NCI-H2029 (cell line): ENCODE measurements at regions not wholly inside any gene's neighbourhood (a gene's known extent, or its start where the extent isn't known, plus 50 kb on each side); places are given as distances from the start of the nearest gene placed in this dataset.

Experiments
- DNase-seq: peaks from one replicate; lab custom pipeline; 2025; lab: John Stamatoyannopoulos, UW

GRCh38 chr9:16314476-16314875 lies 556.0 kb downstream of the BNC2 start:
- DNase-seq: no peak

GRCh38 chr9:16315720-16316119 lies 554.8 kb downstream of the BNC2 start:
- DNase-seq: no peak

GRCh38 chr9:16316456-16316855 lies 554.0 kb downstream of the BNC2 start:
- no peak for DNase-seq

DNA sequence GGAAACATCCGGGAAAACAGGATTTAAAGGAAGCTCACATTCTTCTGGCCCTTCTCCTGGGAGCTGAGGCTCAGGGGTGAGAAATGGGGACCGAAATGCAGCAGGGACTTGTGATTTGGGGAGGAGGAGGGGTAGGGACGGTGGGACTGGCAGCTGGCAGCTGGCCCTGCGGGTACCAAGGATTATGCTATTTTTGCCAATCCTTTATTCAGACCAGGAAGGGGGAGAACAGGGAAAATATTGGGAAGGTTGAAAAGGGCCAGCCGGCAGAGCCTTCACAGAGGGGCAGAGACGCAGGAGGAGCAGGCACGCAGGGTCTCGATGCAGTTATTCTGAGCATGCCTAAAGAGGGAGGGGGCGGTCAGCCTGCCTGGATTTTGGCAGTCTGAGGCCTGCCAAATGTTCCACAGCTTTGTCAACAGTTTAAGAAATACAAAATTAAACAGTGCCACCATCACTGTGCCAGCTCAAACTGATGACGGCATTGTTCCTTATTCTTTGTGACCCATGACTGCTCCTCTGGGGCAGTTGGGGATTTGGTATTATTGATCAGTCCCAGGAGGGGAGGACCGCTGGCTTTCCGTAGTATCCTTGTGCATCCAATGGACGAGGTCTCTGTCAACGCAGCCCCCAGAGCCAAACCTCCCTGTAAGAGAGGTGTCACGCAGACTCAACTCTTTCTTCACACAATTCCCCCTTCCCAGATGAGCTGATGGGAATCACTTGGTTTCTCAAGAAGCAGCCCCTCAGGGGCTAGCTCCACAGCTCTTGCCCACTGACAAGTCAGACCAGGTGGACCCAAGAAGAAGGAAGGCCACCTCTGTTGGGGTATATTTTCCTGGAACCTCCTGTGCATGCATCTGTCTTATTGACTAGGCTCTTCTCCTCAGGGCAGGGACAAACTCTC lies 553.3 kb downstream of the BNC2 start:
- no peak for DNase-seq

DNA sequence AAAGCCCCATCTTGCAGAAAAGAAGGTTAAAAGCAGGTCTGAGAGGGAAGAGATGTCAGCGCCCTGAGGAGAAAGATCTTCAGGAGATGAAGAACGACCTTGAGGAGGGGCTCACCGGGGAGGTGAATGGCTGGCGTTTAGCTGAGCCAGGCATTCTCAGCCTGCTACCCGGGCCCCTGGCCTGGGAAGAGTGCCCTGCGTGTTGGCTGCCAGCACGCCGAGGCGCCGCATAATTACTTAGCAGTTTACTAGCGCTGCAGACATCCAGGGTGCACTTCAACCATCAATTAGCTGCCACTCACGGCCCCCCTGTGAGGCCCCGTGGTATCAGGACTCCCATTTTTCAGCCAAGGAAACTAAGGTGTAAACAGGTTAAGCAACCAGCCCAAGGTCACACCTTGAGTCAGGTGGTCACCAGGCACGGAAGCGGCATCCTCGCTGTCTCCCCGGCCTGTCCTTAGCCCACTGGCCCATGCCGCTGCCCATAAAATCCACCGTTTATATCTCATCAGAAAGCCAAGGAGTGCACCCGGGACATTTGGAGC lies 551.9 kb downstream of the BNC2 start:
- no peak for DNase-seq

DNA sequence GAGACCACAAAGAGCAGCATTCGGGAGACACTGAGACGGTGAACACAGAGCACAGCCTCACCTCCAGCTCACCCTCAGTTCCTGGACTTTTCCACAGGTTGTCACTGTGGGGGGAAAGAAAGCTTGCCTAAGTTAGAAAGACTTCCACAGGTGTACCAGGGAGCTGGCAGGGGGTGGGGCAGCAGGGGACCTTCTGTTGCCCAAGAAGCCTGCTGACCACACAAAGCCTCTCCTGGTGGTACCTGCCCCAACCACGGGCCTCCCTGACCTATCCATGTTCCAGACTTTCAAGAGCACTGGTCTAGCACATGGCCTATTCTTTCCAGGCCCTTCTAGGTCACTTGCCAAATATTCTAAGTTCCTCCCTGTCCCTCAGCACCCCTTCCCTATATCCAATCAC lies 550.8 kb downstream of the BNC2 start:
- DNase-seq: no peak

DNA sequence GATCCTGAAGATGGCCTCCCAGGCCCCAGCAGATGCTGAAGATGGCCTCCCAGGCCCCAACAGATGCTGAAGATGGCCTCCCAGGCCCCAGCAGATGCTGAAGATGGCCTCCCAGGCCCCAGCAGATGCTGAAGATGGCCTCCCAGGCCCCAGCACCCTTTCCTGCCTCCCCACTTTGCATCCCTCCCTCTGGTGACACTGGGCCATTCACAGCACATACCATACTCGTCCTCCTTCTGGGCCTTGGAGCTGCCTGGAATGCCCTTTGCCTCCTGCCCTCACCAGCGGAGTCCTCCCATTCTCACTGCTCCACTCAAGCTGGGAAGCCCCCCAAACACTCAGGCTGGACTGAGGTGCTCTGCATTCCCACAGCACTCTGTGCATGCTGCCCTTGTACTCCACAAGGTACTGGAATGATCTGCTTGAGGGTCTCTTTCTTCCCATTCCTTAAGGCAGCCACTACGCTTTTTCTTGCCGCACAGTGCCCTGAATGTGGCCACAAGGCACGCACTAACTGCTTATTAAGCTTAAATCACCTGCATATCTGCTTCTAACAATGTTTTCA lies 550.0 kb downstream of the BNC2 start:
- DNase-seq: no peak

DNA sequence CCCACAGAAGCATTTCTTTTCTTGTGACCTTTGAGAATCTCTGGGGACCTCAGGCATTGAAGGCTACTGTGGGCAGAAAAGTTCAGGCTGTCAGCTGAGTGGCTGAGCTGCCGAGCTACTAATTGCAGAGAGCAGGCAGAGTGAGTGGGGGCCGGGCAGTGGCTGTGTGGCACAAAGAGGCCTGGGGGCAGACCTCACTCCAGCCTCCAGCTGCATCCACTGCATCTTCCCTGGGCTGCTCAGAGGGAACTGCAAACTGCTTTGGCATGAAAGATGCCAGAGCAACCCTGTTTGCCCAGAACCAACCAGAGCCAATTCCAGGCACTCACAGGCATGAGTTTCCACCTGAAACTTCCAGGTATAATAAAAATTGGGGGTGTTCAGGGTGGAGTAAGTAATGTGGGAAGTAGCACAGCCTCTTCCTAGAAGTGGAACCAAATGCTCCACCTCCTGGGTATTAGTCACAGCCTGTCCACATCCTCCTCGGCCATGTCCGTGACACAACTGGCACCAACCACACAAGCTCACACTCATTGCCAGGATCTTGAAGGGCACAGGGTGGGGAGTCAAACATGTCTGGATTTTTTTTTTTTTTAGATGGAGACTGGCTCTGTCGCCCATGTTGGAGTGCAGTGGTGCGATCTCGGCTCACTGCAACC lies 548.9 kb downstream of the BNC2 start:
- DNase-seq: no peak

GRCh38 chr9:16322849-16323248 lies 547.6 kb downstream of the BNC2 start:
- no peak for DNase-seq

DNA sequence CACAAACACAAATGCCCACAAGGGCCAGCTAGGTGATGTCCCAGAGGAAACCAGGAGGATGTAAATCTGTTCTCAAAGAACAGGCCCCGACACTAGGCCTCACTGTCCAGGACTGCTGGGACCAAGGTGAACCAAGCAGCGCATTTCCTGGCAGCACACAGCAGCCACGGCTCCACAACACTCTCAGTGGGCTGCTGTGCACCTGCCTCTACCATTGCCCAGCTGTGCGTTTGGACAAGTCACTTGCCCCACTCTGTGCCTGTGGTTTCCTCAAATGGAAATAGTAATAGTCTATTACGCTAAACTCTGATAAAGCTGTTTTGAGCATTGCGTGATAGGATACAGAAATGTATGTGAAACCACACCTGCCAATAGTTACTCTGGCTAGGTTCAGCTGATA lies 544.5 kb downstream of the BNC2 start:
- no peak for DNase-seq

GRCh38 chr9:16328349-16328748 lies 542.1 kb downstream of the BNC2 start:
- DNase-seq: no peak

DNA sequence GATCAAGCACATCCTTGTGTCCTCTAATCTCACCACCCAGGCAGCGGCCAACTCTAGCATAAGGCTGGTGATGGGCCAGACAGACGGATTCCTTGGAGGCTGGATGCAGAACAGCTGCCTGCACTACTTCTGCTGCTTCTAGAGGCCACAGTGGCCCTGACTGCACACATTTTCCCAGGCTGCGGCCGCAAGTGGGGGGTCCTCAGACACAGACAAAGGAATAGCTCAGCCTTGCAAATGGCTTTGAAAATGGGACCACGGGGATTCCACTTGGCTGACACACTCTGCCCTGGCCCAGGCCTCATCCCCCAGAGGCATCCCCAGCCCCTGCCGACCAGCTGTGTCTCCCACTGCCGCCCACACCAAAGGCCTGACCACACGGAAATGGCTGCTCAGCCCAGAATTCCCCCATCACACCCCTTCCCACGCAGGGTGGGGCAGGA lies 540.8 kb downstream of the BNC2 start:
- DNase-seq: no peak

DNA sequence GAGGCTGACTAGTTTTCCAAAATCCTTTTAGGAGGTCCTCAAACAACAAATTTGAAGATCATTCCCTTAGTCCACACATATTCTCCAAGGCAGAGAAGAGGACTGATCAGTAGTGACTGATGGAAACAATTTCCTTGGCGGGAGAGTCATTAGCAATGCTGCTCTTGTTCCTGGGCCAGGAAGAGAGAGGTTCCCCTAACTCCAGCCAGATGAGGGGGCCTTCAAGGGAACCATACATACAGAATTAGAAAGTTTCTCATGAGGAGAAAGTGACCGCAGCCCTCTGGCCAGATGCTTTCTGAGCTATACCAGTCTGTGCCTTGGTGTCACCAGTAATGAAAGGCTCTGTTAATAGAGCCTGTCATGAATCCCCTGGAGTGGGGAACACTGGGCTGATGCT lies 539.4 kb downstream of the BNC2 start:
- DNase-seq: no peak

GRCh38 chr9:16331527-16331926 lies 538.9 kb downstream of the BNC2 start:
- no peak for DNase-seq

DNA sequence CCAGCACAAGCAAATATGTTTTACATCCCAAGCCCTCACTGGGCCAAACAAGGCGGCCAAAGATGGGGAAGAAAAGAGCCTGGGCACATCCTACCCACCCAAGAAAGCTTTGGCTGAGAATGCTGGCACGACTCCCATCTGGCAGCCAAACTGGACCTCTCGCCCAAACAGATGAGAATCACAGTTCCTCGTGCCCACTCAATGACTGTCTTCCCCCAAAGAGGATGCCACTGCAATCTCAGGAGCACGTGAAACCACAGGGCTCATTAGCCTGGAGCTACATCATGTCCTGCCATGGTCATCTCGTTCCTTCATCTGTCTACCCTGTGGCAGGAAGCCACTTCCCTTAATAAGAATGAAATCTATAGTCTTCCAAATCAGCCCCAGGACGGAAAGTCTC lies 536.8 kb downstream of the BNC2 start:
- no peak for DNase-seq

- no peak for DNase-seq
Measured at GRCh38 chr9:16335788-16336580, 534.5 kb downstream of the BNC2 start.

DNA sequence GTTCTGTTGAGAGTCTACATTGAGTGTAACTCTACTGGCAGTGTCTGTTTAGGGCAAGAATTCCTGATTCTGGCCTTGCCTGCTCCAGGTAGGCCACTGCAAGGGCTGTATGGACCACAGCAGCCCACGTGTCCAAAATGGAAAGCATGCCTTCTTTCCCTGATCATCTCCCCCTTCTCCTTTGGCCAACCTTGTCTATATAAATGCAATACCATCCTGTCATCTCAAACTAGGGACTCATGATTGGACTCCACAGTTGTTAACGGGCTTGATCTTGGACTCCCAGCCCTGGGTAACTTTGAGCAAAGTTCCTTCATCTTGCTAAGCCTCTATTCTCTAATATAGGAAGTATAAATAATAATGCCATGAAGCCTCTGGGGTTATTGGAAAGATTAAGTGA lies 533.6 kb downstream of the BNC2 start:
- no peak for DNase-seq

GRCh38 chr9:16337322-16338029 lies 533.0 kb downstream of the BNC2 start:
- no peak for DNase-seq

- no peak for DNase-seq
Measured at GRCh38 chr9:16341177-16341576, 529.3 kb downstream of the BNC2 start.

- DNase-seq: no peak
Measured at GRCh38 chr9:16342246-16343020, 528.0 kb downstream of the BNC2 start.
